ENCODE measurements at regions not wholly inside any gene's neighbourhood (a gene's known extent, or its start where the extent isn't known, plus 50 kb on each side); places are given as distances from the start of the nearest gene placed in this dataset.

DNA sequence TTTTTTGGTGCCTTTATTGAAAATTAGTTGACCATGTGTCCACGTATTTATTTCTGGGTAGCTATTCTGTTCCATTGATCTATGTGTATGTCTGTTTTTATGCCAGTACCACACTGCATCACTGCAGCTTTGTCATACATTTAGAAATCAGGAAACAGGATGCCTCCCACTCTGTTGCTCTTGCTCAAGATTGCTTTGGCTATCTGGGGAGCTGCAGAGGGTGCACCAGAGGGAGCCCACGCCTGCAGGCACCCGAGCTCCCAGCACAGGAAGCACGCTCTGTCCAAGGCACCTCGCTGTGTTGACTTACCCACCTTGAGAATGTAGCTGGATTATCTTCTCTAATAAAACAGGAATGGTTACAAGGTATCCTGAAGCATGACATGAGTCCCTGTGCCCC lies 301.7 kb downstream of the TCERG1L start:
- H4K5ac ChIP-seq (ENCODE audit: low read depth, low read length), result no peak overlapping the region
- CTCF ChIA-PET, result no interaction called here
- no peak overlapping the region for H3K27ac ChIP-seq (ENCODE audit: insufficient read depth, low read length)
- WGBS, 2 experiments (ENCODE audit: extremely low coverage in 2 of 2, insufficient read length in 1 of 2), result 27% methylated on average over 2 of the region's 5 CpGs; no CpG with 5 or more reads in 1 of the 2 experiments
- H3K14ac ChIP-seq (replicated peaks; ENCODE audit: low read depth, low read length), result no peak overlapping the region
- peaks cover 39% of the 10 kb centered on the region for H3K9me3 ChIP-seq (ENCODE audit: control insufficient read depth, insufficient read depth, low read length)
- H3K27me3 ChIP-seq (ENCODE audit: control insufficient read depth, insufficient read depth, low read length), result no peaks in the 10 kb centered on the region
- ATAC-seq (ENCODE audit: low read depth) (no peak), DNase-seq (no peak)
- in situ Hi-C loops (cut with MboI; ENCODE audit: low sequenced_read_pairs) (no loop called here), intact Hi-C loops (cut with micrococcal nuclease) (no loop called here), dilution Hi-C loops (cut with HindIII; ENCODE audit: low sequenced_read_pairs, unreplicated experiment) (no loop called here)
- POLR2A ChIA-PET (ENCODE audit: unreplicated experiment), result no interaction called here
- H3K18ac ChIP-seq (ENCODE audit: low read depth, low read length), result no peak overlapping the region
- no peak overlapping the region for H2BK5ac ChIP-seq (ENCODE audit: low read depth, low read length, poor library complexity, severe bottlenecking)
- H2AK9ac ChIP-seq (replicated peaks; ENCODE audit: low read depth, low read length, poor library complexity), result no peak overlapping the region
- H2BK20ac ChIP-seq (ENCODE audit: low read depth, low read length), result no peak overlapping the region
- no peak overlapping the region for H2BK15ac ChIP-seq (ENCODE audit: low read depth, low read length)
- H3K4me3 ChIP-seq (ENCODE audit: insufficient read depth, low read depth, low read length), result no peak overlapping the region
- BruUV-seq (replicated peaks), result no TSS peak
- no peaks in the 10 kb centered on the region for H3K9me1 ChIP-seq (ENCODE audit: insufficient read depth, low read length)
- H3K4me1 ChIP-seq (ENCODE audit: control insufficient read depth, insufficient read depth, low read length), result no peaks in the 10 kb centered on the region
- no peak overlapping the region for H2BK120ac ChIP-seq (ENCODE audit: low read depth, low read length)
- no peak overlapping the region for H3K23ac ChIP-seq (ENCODE audit: low read depth, low read length)
- no peak overlapping the region for H4K91ac ChIP-seq (ENCODE audit: insufficient read depth, low read depth, low read length)
- no peak overlapping the region for H3K4ac ChIP-seq (ENCODE audit: low read depth, low read length)
- no peak overlapping the region for H3K4me2 ChIP-seq (ENCODE audit: low read depth, low read length)
- no peak overlapping the region for H2AK5ac ChIP-seq (ENCODE audit: low read depth, low read length)
- no peak overlapping the region for H2AFZ ChIP-seq (replicated peaks; ENCODE audit: low read length, poor library complexity)
- H3K56ac ChIP-seq (ENCODE audit: extremely low read depth, insufficient read depth, low read length), result no peak overlapping the region
- TF ChIP-seq SMC3 (IDR thresholded peaks at IDR 0.05; ENCODE audit: low read depth, low read length) (no peak), RFX5 (IDR thresholded peaks at IDR 0.05; ENCODE audit: low read depth, low read length) (no peak), MXI1 (IDR thresholded peaks at IDR 0.05; ENCODE audit: borderline replicate concordance, low read depth, low read length) (no peak), POLR2A (IDR thresholded peaks at IDR 0.05; ENCODE audit: low read depth, low read length) (no peak), CEBPB (IDR thresholded peaks at IDR 0.05; ENCODE audit: low read depth, low read length) (no peak), RAD21 (IDR thresholded peaks at IDR 0.05; ENCODE audit: low read length) (no peak), RCOR1 (IDR thresholded peaks at IDR 0.05; ENCODE audit: insufficient replicate concordance, low read length) (no peak)
- TF ChIP-seq, protein P1, sequence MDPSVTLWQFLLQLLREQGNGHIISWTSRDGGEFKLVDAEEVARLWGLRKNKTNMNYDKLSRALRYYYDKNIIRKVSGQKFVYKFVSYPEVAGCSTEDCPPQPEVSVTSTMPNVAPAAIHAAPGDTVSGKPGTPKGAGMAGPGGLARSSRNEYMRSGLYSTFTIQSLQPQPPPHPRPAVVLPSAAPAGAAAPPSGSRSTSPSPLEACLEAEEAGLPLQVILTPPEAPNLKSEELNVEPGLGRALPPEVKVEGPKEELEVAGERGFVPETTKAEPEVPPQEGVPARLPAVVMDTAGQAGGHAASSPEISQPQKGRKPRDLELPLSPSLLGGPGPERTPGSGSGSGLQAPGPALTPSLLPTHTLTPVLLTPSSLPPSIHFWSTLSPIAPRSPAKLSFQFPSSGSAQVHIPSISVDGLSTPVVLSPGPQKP (IDR thresholded peaks at IDR 0.05; ENCODE audit: borderline replicate concordance, low read depth, low read length), result no peak
- TF ChIP-seq, protein P2, sequence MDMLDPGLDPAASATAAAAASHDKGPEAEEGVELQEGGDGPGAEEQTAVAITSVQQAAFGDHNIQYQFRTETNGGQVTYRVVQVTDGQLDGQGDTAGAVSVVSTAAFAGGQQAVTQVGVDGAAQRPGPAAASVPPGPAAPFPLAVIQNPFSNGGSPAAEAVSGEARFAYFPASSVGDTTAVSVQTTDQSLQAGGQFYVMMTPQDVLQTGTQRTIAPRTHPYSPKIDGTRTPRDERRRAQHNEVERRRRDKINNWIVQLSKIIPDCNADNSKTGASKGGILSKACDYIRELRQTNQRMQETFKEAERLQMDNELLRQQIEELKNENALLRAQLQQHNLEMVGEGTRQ (IDR thresholded peaks at IDR 0.05; ENCODE audit: low read depth, low read length), result no peak
- TF ChIP-seq, protein P3, sequence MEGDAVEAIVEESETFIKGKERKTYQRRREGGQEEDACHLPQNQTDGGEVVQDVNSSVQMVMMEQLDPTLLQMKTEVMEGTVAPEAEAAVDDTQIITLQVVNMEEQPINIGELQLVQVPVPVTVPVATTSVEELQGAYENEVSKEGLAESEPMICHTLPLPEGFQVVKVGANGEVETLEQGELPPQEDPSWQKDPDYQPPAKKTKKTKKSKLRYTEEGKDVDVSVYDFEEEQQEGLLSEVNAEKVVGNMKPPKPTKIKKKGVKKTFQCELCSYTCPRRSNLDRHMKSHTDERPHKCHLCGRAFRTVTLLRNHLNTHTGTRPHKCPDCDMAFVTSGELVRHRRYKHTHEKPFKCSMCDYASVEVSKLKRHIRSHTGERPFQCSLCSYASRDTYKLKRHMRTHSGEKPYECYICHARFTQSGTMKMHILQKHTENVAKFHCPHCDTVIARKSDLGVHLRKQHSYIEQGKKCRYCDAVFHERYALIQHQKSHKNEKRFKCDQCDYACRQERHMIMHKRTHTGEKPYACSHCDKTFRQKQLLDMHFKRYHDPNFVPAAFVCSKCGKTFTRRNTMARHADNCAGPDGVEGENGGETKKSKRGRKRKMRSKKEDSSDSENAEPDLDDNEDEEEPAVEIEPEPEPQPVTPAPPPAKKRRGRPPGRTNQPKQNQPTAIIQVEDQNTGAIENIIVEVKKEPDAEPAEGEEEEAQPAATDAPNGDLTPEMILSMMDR (conservative IDR thresholded peaks at IDR 0.05; ENCODE audit: low read depth, low read length), result no peak
- no peak overlapping the region for H4K8ac ChIP-seq (ENCODE audit: low read depth in 2 of 2, low read length in 2 of 2)
- H3K9ac ChIP-seq (ENCODE audit: low read depth, low read length), result no peak overlapping the region
- no peaks in the 10 kb centered on the region for H3K79me1 ChIP-seq (ENCODE audit: low read depth in 1 of 2, low read length in 2 of 2)
- H4K20me1 ChIP-seq (ENCODE audit: insufficient read depth, low read length), result no peaks in the 10 kb centered on the region
- no peaks in the 10 kb centered on the region for H3K36me3 ChIP-seq (ENCODE audit: control insufficient read depth, insufficient read depth, low read length)
